ENCODE measurements at regions not wholly inside any gene's neighbourhood (a gene's known extent, or its start where the extent isn't known, plus 50 kb on each side); places are given as distances from the start of the nearest gene placed in this dataset.

GRCh38 chr5:126046318-126046717, 376.9 kb upstream of the GRAMD2B start:
- ChIA-PET POLR2A (no interaction called here), CTCF (no interaction called here)
- no TSS peak for BruUV-seq (replicated peaks)

More at GRCh38 chr5:126046318-126046717, 376.9 kb upstream of the GRAMD2B start:
- FAIRE-seq (no peak), DNase-seq (ENCODE audit: low read depth, low spot score) (no peak)
- H3K9me3 ChIP-seq (replicated peaks; ENCODE audit: control insufficient read depth, insufficient read depth, low read length): no peaks in the 10 kb centered on the region
- TF ChIP-seq FOS (IDR thresholded peaks at IDR 0.05; ENCODE audit: borderline replicate concordance, insufficient read depth, low read length) (no peak), POLR2A (IDR thresholded peaks at IDR 0.05; ENCODE audit: low read depth, low read length) (no peak), EZH2 (IDR thresholded peaks at IDR 0.05; ENCODE audit: borderline replicate concordance, low read depth, low read length, severe bottlenecking) (no peak), GATA2 (IDR thresholded peaks at IDR 0.05; ENCODE audit: insufficient read depth, insufficient read length, low read depth, low read length) (no peak), MYC (IDR thresholded peaks at IDR 0.05; ENCODE audit: low read depth, low read length) (no peak), MAX (IDR thresholded peaks at IDR 0.05; ENCODE audit: insufficient read depth, insufficient read length) (no peak), JUN (IDR thresholded peaks at IDR 0.05; ENCODE audit: borderline replicate concordance, insufficient read depth, insufficient read length, low read depth) (no peak), POLR2AphosphoS5 (IDR thresholded peaks at IDR 0.05; ENCODE audit: insufficient read depth, low read depth, low read length) (no peak)
- TF ChIP-seq, protein P1, sequence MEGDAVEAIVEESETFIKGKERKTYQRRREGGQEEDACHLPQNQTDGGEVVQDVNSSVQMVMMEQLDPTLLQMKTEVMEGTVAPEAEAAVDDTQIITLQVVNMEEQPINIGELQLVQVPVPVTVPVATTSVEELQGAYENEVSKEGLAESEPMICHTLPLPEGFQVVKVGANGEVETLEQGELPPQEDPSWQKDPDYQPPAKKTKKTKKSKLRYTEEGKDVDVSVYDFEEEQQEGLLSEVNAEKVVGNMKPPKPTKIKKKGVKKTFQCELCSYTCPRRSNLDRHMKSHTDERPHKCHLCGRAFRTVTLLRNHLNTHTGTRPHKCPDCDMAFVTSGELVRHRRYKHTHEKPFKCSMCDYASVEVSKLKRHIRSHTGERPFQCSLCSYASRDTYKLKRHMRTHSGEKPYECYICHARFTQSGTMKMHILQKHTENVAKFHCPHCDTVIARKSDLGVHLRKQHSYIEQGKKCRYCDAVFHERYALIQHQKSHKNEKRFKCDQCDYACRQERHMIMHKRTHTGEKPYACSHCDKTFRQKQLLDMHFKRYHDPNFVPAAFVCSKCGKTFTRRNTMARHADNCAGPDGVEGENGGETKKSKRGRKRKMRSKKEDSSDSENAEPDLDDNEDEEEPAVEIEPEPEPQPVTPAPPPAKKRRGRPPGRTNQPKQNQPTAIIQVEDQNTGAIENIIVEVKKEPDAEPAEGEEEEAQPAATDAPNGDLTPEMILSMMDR (IDR thresholded peaks at IDR 0.05; ENCODE audit: extremely low read depth in 1 of 2, insufficient read depth in 1 of 2, low read depth in 1 of 2, low read length in 2 of 2): no peak
- no peaks in the 10 kb centered on the region for H3K27me3 ChIP-seq (ENCODE audit: control insufficient read depth in 2 of 2, insufficient read depth in 2 of 2, low read length in 2 of 2)
- intact Hi-C loops (cut with micrococcal nuclease) (no loop called here), dilution Hi-C loops (cut with MboI; ENCODE audit: extremely low pct_ligation_motif_present, low sequenced_read_pairs) (no loop called here)
- H3K4me1 ChIP-seq (ENCODE audit: control insufficient read depth, extremely low read depth, insufficient read depth, low read length): no peaks in the 10 kb centered on the region
- no peaks in the 10 kb centered on the region for H3K9me1 ChIP-seq (replicated peaks; ENCODE audit: control insufficient read depth, extremely low read depth, insufficient read depth, low read length)
- no peak overlapping the region for H3K27ac ChIP-seq (ENCODE audit: insufficient read depth, low read depth, low read length)
- H3K9ac ChIP-seq (replicated peaks; ENCODE audit: extremely low read depth, insufficient read depth, low read length): no peak overlapping the region
- H3K4me2 ChIP-seq (ENCODE audit: insufficient read depth, low read length): no peak overlapping the region
- H2AFZ ChIP-seq (ENCODE audit: low read depth, low read length): no peak overlapping the region
- no peak overlapping the region for H3K4me3 ChIP-seq (replicated peaks in 1 of 3; ENCODE audit: insufficient read depth in 1 of 3, low read depth in 1 of 3, low read length in 3 of 3)
- H3K36me3 ChIP-seq (ENCODE audit: control insufficient read depth in 2 of 2, extremely low read depth in 1 of 2, insufficient read depth in 2 of 2, low read length in 2 of 2): no peaks in the 10 kb centered on the region
- no peaks in the 10 kb centered on the region for H3K79me2 ChIP-seq (ENCODE audit: control insufficient read depth, insufficient read depth, low read length)
- no peaks in the 10 kb centered on the region for H4K20me1 ChIP-seq (replicated peaks; ENCODE audit: control insufficient read depth, extremely low read depth, insufficient read depth, low read length)

Measured in endothelial cell of umbilical vein (primary cell).